ENCODE measurements at regions not wholly inside any gene's neighbourhood (a gene's known extent, or its start where the extent isn't known, plus 50 kb on each side); places are given as distances from the start of the nearest gene placed in this dataset.

DNA sequence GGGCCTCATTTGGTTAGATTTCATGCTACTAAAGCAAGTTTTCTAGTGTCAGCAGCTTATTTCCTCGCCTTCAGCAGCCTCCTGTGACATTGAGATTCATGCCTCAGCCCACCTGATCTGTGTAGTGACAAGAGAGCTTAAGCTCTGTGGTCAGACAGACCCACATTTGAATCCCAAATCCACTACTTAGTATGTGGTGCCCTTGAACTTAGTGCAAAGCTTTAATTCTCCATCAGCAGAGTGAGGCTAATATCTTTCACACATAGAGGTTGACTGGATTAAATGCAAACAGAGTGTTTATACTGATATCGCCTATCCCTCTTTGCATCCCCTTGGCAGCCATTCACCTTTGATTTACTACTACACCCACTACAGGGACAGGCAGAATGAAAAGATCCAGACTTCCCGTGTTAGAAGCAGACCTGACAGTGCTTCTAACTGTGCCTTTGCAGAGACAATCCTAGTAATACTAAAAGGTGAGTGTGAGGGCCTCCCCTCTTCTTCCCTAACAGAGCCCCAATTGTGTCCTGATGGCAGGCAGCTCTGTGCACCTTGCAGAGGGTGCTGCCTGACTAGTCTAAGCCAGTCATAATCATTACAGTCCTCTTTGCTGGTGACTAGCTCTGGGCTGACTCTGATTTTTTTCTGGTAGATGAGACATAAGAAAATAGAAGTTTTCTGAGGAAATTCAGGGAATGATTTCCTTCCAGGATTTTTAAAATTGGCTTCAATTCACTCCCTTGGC is 264.0 kb downstream of the CTH start:
- TF ChIP-seq EZH2 (IDR thresholded peaks at IDR 0.05; ENCODE audit: borderline replicate concordance), result no peak
- TF ChIP-seq CTCF (IDR thresholded peaks at IDR 0.05; ENCODE audit: poor library complexity), result no peak
- H3K27ac ChIP-seq, result no peak overlapping the region
- no peak overlapping the region for H2AFZ ChIP-seq

DNA sequence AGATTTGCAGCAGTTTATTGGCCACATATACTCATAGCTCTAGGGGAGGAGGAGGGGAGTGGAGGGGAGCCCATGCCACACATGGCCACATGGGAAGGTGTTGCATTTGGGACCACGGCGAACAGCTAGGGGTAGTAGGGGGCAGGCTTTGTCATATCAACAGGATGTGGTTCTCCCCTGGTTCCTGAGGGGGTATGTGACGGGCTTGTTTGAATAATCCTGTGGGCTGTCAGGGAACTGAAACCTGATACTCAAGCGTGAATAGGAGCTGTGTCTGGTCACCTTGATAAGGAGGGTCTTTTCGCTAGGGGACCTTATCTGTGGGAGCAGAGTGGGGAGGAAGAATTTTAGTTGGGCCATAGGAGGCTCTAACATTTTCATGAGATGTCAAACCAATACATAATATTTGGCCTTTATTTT is 264.7 kb downstream of the CTH start:
- 7% methylated on average over 5 of the region's 5 CpGs for WGBS (ENCODE audit: low lambda C conversion rate, missing lambda C conversion rate)

More for the DNA sequence above, 264.0 kb downstream of the CTH start:
- Histone ChIP-seq H4K20me1 (ENCODE audit: insufficient read depth, poor library complexity, severe bottlenecking) (no peaks in the 10 kb centered on the region), H3K4me3 (no peak overlapping the region), H3K4me1 (ENCODE audit: insufficient read depth) (no peaks in the 10 kb centered on the region), H3K9me3 (ENCODE audit: low read depth) (no peaks in the 10 kb centered on the region), H3K4me2 (no peak overlapping the region), H3K9me2 (replicated peaks; ENCODE audit: insufficient read depth) (no peaks in the 10 kb centered on the region), H3K36me3 (replicated peaks; ENCODE audit: insufficient read depth, low read depth) (no peaks in the 10 kb centered on the region), H3K27me3 (no peaks in the 10 kb centered on the region), H3K79me2 (no peaks in the 10 kb centered on the region)
- 50% methylated on average over 3 of the region's 3 CpGs for WGBS (ENCODE audit: low lambda C conversion rate, missing lambda C conversion rate)
- DNase-seq (ENCODE audit: low spot score), result no peak

GRCh38 chr1:70685300-70686286 is 274.5 kb downstream of the CTH start:
- 73% methylated on average over 13 of the region's 13 CpGs for WGBS (ENCODE audit: low lambda C conversion rate, missing lambda C conversion rate)
- Histone ChIP-seq H3K9me3 (ENCODE audit: low read depth) (no peaks in the 10 kb centered on the region), H3K79me2 (no peaks in the 10 kb centered on the region), H3K4me2 (no peak overlapping the region), H3K4me1 (ENCODE audit: insufficient read depth) (no peaks in the 10 kb centered on the region), H3K36me3 (replicated peaks; ENCODE audit: insufficient read depth, low read depth) (no peaks in the 10 kb centered on the region), H4K20me1 (ENCODE audit: insufficient read depth, poor library complexity, severe bottlenecking) (no peaks in the 10 kb centered on the region), H3K4me3 (no peak overlapping the region), H2AFZ (no peak overlapping the region), H3K27me3 (no peaks in the 10 kb centered on the region), H3K27ac (no peak overlapping the region), H3K9me2 (replicated peaks; ENCODE audit: insufficient read depth) (no peaks in the 10 kb centered on the region)
- peak; percentile 65 for TF ChIP-seq CTCF (IDR thresholded peaks at IDR 0.05; ENCODE audit: poor library complexity)
- no peak for TF ChIP-seq EZH2 (IDR thresholded peaks at IDR 0.05; ENCODE audit: borderline replicate concordance)
- peak; percentile 78 for DNase-seq (ENCODE audit: low spot score)

More for the DNA sequence above, 264.7 kb downstream of the CTH start:
- no peaks in the 10 kb centered on the region for H4K20me1 ChIP-seq (ENCODE audit: insufficient read depth, poor library complexity, severe bottlenecking)
- no peaks in the 10 kb centered on the region for H3K27me3 ChIP-seq
- no peak overlapping the region for H2AFZ ChIP-seq
- H3K4me3 ChIP-seq, result no peak overlapping the region
- no peaks in the 10 kb centered on the region for H3K9me3 ChIP-seq (ENCODE audit: low read depth)
- H3K9me2 ChIP-seq (replicated peaks; ENCODE audit: insufficient read depth), result no peaks in the 10 kb centered on the region
- H3K36me3 ChIP-seq (replicated peaks; ENCODE audit: insufficient read depth, low read depth), result no peaks in the 10 kb centered on the region
- H3K27ac ChIP-seq, result no peak overlapping the region
- no peak for TF ChIP-seq EZH2 (IDR thresholded peaks at IDR 0.05; ENCODE audit: borderline replicate concordance)
- TF ChIP-seq EZH2phosphoT487 (IDR thresholded peaks at IDR 0.05; ENCODE audit: low read depth, severe bottlenecking, unreplicated experiment), result no peak
- TF ChIP-seq CTCF (IDR thresholded peaks at IDR 0.05; ENCODE audit: poor library complexity), result no peak
- DNase-seq (ENCODE audit: low spot score), result no peak
- no peaks in the 10 kb centered on the region for H3K4me1 ChIP-seq (ENCODE audit: insufficient read depth)
- no peak overlapping the region for H3K4me2 ChIP-seq
- H3K79me2 ChIP-seq, result no peaks in the 10 kb centered on the region
